Heart right ventricle (tissue), 16 donors: ENCODE measurements at regions not wholly inside any gene's neighbourhood (a gene's known extent, or its start where the extent isn't known, plus 50 kb on each side); places are given as distances from the start of the nearest gene placed in this dataset.

Experiments used
- ATAC-seq, 8 donors: fragments of 200-7000 bp; cut with Tn5 transposase; one replicate each; pipeline ENCODE4 v1.9.1; 2020; ENCODE audit warnings: mild to moderate bottlenecking in 8 of 8, moderate library complexity in 8 of 8, moderate number of reproducible peaks in 1 of 8
- DNase-seq, 2 donors: peaks; one replicate each; pipeline ENCODE4 v3.0.0-alpha.2; 2020
- H3K27ac ChIP-seq, 10 donors: fragments of 200-600 bp; sonication (generic) in 2 of 10; one replicate each; pipeline versions ENCODE4 v1.5.0 to v1.8.0; 2020 to 2022; ENCODE audit warnings: mild to moderate bottlenecking in 3 of 10
- H3K27me3 ChIP-seq, 7 donors: fragments of 200-600 bp; one replicate each; pipeline ENCODE4 v1.8.0; 2021 to 2022; ENCODE audit warnings: mild to moderate bottlenecking in 2 of 7
- H3K36me3 ChIP-seq, 9 donors: fragments of 200-600 bp; sonication (generic) in 1 of 9; one replicate each; pipeline versions ENCODE4 v1.5.0 to v1.8.0; 2020 to 2022; ENCODE audit warnings: mild to moderate bottlenecking in 2 of 9
- H3K4me1 ChIP-seq, 9 donors: fragments of 200-600 bp; sonication (generic) in 1 of 9; one replicate each; pipeline versions ENCODE4 v1.5.0 to v1.8.0; 2020 to 2022; ENCODE audit warnings: mild to moderate bottlenecking in 4 of 9
- H3K4me3 ChIP-seq, 10 donors: fragments of 200-600 bp; sonication (generic) in 2 of 10; one replicate each; pipeline versions ENCODE4 v1.5.0 to v1.8.0; 2020 to 2022; ENCODE audit warnings: mild to moderate bottlenecking in 7 of 10, moderate library complexity in 2 of 10
- H3K9me3 ChIP-seq, 11 donors: fragments of 200-600 bp in 10 of 11; sonication (generic) in 2 of 11; one replicate each; pipeline versions ENCODE4 v1.5.0 to v1.8.0; 2013 to 2022; ENCODE audit warnings: mild to moderate bottlenecking in 2 of 11, control low read depth in 1 of 11, moderate library complexity in 1 of 11
- CTCF ChIP-seq, 9 donors: fragments of 200-600 bp; sonication (generic) in 2 of 9; IDR thresholded peaks; one replicate each; pipeline versions ENCODE4 v1.5.0 to v1.8.0; 2021 to 2022; ENCODE audit warnings: antibody characterized with exemption in 9 of 9, mild to moderate bottlenecking in 5 of 9, moderate library complexity in 1 of 9
- WGBS, 2 donors: extraction: QIAGEN DNeasy Blood & Tissue Kit; methylation state at CpG; one replicate each; pipeline ENCODE4 v1.1.7; 2013; ENCODE audit warnings: inconsistent platforms in 1 of 2; 5-methylcytosine and 5-hydroxymethylcytosine counted together
- intact Hi-C, 10 donors: fragments of 100-400 bp; cut with DNase I; formaldehyde crosslinking; loops; one replicate each; pipeline versions ENCODE4 v1.11.1 to v1.14.2; 2022
- donor health status: Arrhythmogenic right ventricular cardiomyopathy.
- donor health status: ischemic (EF 13 %, LVEDD 7.1; RV severe dilation, severe dysfunction).
- donor health status: healthy with polysubstance abuse.
- donor health status: DM: no; HTN: yes; CAD: no.
- donor health status: DM: no; HTN: no; CAD: no.
- donor health status: ischemic (EF 25% LVEDD 6.9; RV normal size, moderate dysfunction).
- donor health status: ischemic (EF 25% LVEDD 5.7; RV mildly dilated, moderate dysfunction).
- donor health status: healthy.
- donor health status: DM: yes; HTN: yes; CAD: no.
- donor health status: Ischemic cardiomyopathy.
- donor health status: ischemic (EF 35%, LVEDD 5.7; RV mildly dilated, moderate dysfunction).
- donor health status: nonischemic (EF 11% LVEDD 7.7; RV severe dilation, severe dysfunction).
- donor health status: DM: yes; HTN: yes; CAD: no.
- donor health status: PGD.
- donor health status: ischemic (EF 29% LVEDD 5.4; RV normal size, mild dysfunction).
- donor health status: nonischemic (EF 23%, LVEDD 6.1; RV moderate dilation, normal function).

GRCh38 chr22:49487950-49488349 is 339.7 kb downstream of the BRD1 start:
- Histone ChIP-seq H3K27me3 (peaks cover 0 to 23% (median 12%) of the 10 kb centered on the region in 7 donors), H3K27ac (no peak overlapping the region), H3K9me3 (no peaks in the 10 kb centered on the region), H3K36me3 (no peaks in the 10 kb centered on the region), H3K4me1 (no peaks in the 10 kb centered on the region), H3K4me3 (no peak overlapping the region)
- 37 to 47% methylated on average over 11 of the region's 11 CpGs for WGBS, 2 donors
- TF ChIP-seq CTCF (IDR thresholded peaks at IDR 0.05), result no peak
- ATAC-seq, result no peak
- intact Hi-C loops, result no loop called here
- DNase-seq, result no peak

DNA sequence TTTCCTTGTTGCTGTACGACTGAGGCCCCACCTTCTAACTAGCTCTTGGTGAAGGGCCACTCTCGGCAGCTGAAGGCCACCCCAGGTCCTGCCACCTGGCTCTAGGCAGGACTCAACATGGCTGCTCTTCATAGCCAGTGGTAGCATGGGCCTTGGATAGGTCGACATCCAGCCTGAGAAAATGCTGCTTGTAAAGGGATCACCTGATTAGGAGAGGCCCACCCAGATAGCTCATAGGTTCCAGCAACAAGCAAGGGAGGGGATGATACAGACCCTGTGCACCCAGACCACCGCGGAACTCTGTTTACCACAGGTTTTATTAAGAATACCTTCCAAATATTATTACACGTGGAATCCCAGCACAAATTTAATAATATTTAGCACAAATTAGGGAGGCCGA is 341.4 kb downstream of the BRD1 start:
- Histone ChIP-seq H3K36me3 (no peaks in the 10 kb centered on the region), H3K4me3 (no peak overlapping the region), H3K4me1 (peaks cover 0 to 11% (median 3%) of the 10 kb centered on the region in 9 donors), H3K9me3 (no peaks in the 10 kb centered on the region), H3K27me3 (peaks cover 0 to 40% (median 28%) of the 10 kb centered on the region in 7 donors), H3K27ac (no peak overlapping the region)
- intact Hi-C loops, result no loop called here
- no peak for ATAC-seq
- TF ChIP-seq CTCF (IDR thresholded peaks at IDR 0.05), result no peak
- DNase-seq, result no peak
- 92 to 96% methylated on average over 7 of the region's 7 CpGs for WGBS, 2 donors

DNA sequence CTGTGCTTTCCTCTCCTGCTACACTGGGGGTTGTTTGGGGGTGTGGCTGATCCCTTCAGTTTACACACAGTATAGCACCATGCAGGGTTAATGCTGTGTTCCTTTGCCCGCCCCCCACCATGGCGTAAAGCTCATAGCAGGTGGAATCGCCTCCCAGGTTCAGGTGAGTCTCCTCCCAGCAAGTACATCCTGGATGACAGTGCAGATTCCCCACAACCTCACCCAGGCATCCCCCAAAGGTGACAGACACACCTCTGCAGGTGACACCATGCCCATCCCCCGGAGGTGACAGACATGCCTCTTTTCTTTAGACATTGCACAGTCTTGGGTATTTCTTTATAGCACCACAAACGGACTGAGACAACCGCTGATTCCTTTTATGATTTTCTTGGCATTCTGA is 343.7 kb downstream of the BRD1 start:
- 80 to 87% methylated on average over 6 of the region's 6 CpGs for WGBS, 2 donors
- Histone ChIP-seq H3K27me3 (peaks cover 0 to 40% (median 35%) of the 10 kb centered on the region in 7 donors), H3K4me3 (no peak overlapping the region), H3K4me1 (peaks cover 0 to 11% (median 3%) of the 10 kb centered on the region in 9 donors), H3K27ac (no peak overlapping the region), H3K36me3 (no peaks in the 10 kb centered on the region), H3K9me3 (no peaks in the 10 kb centered on the region)
- ATAC-seq (no peak), DNase-seq (no peak)
- intact Hi-C loops, result no loop called here
- no peak for TF ChIP-seq CTCF (IDR thresholded peaks at IDR 0.05)

DNA sequence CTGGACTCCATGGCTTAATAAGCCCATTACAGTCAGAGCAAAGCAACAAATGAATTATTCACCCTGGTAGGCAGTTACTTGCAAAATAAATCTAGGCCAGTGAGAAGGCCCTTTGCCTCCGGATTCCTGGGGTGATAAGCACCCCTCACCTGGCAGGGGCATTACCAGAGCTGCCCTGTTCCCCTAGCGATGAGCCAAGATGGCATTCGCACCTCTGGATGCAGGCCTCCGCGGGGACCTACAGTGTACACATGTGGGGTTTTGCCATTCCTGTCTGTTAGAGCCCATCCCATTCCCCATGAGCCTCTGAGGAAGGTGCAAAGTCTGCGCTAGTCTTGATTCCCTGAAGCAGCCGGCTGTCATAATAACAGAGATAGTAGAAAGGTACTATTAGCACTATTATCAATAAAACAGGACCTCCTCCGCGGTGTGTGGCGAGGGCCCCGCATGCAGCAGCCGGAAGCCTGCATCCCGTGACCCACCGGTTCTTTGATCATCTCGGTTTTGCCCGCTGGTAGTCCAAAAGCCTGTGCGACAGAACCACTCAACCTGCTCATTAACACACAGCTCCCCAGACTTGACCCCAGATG is 344.3 kb downstream of the BRD1 start:
- Histone ChIP-seq H3K4me1 (peaks cover 0 to 11% (median 3%) of the 10 kb centered on the region in 9 donors), H3K4me3 (no peak overlapping the region), H3K36me3 (no peaks in the 10 kb centered on the region), H3K9me3 (peaks cover 0 to 6% (median 0%) of the 10 kb centered on the region in 11 donors), H3K27ac (no peak overlapping the region), H3K27me3 (peaks cover 0 to 40% (median 35%) of the 10 kb centered on the region in 7 donors)
- TF ChIP-seq CTCF (IDR thresholded peaks at IDR 0.05), result no peak
- WGBS, 2 donors, result 88 to 95% methylated on average over 17 of the region's 17 CpGs
- DNase-seq, result no peak
- intact Hi-C loops, result no loop called here
- no peak for ATAC-seq
